ENCODE measurements at regions not wholly inside any gene's neighbourhood (a gene's known extent, or its start where the extent isn't known, plus 50 kb on each side); places are given as distances from the start of the nearest gene placed in this dataset.
"Not testable (repeated sequence)": the region's sequence is repeated elsewhere in the genome, so short reads cannot be mapped to it uniquely, and the experiment has no call there.

DNA sequence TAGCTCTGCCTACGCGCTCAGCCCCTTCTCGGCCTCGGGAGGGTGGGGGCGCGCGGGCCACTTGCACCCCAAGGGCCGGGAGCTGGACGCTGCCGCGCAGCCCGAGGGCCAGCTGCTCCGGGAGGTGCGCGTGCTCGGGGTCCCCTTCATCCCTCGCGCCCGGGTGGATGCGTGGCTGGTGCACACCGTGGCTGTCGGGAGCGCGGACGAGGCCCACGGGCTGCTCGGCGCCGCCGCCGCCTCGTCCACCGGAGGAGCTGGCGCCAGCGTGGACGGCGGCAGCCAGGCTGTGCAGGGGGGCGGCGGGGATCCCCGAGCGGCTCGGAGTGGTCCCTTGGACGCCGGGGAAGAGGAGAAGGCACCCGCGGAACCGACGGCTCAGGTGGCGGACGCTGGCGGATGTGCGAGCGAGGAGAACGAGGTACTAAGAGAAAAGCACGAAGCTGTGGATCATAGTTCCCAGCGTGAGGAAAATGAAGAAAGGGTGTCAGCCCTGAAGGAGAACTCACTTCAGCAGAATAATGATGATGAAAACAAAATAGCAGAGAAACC, 69.8 kb downstream of the PMAIP1 start:
- TF ChIP-seq HOXB6 (CRISPR knock-in tag; IDR thresholded peaks at IDR 0.05; ENCODE audit: borderline replicate concordance); ZNF76 (CRISPR knock-in tag; IDR thresholded peaks at IDR 0.05; ENCODE audit: borderline replicate concordance); NFE2 (IDR thresholded peaks at IDR 0.05; ENCODE audit: low read depth); TRIM28 (IDR thresholded peaks at IDR 0.05); JUND (IDR thresholded peaks at IDR 0.05; ENCODE audit: borderline replicate concordance, low read depth, low read length); JUND (tag; IDR thresholded peaks at IDR 0.05; ENCODE audit: borderline replicate concordance, low read depth, low read length); ELF1 (tag; IDR thresholded peaks at IDR 0.05); BACH1 (tag; IDR thresholded peaks at IDR 0.05); MAZ (CRISPR knock-in tag; conservative IDR thresholded peaks at IDR 0.05 in 1 of 2, IDR thresholded peaks at IDR 0.05 in 1 of 2); HNRNPK (IDR thresholded peaks at IDR 0.05; ENCODE audit: low read depth, low read length, poor library complexity, severe bottlenecking); NR2C2 (CRISPR knock-in tag; IDR thresholded peaks at IDR 0.05); NR2C2 (tag; IDR thresholded peaks at IDR 0.05); MAX (CRISPR knock-in tag; IDR thresholded peaks at IDR 0.05); ATF3 (IDR thresholded peaks at IDR 0.05); ATF3 (CRISPR knock-in tag; conservative IDR thresholded peaks at IDR 0.05): not testable (repeated sequence)
- TF ChIP-seq, protein P1, sequence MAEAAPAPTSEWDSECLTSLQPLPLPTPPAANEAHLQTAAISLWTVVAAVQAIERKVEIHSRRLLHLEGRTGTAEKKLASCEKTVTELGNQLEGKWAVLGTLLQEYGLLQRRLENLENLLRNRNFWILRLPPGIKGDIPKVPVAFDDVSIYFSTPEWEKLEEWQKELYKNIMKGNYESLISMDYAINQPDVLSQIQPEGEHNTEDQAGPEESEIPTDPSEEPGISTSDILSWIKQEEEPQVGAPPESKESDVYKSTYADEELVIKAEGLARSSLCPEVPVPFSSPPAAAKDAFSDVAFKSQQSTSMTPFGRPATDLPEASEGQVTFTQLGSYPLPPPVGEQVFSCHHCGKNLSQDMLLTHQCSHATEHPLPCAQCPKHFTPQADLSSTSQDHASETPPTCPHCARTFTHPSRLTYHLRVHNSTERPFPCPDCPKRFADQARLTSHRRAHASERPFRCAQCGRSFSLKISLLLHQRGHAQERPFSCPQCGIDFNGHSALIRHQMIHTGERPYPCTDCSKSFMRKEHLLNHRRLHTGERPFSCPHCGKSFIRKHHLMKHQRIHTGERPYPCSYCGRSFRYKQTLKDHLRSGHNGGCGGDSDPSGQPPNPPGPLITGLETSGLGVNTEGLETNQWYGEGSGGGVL (CRISPR knock-in tag; IDR thresholded peaks at IDR 0.05) = not testable (repeated sequence)
- TF ChIP-seq, protein P2, sequence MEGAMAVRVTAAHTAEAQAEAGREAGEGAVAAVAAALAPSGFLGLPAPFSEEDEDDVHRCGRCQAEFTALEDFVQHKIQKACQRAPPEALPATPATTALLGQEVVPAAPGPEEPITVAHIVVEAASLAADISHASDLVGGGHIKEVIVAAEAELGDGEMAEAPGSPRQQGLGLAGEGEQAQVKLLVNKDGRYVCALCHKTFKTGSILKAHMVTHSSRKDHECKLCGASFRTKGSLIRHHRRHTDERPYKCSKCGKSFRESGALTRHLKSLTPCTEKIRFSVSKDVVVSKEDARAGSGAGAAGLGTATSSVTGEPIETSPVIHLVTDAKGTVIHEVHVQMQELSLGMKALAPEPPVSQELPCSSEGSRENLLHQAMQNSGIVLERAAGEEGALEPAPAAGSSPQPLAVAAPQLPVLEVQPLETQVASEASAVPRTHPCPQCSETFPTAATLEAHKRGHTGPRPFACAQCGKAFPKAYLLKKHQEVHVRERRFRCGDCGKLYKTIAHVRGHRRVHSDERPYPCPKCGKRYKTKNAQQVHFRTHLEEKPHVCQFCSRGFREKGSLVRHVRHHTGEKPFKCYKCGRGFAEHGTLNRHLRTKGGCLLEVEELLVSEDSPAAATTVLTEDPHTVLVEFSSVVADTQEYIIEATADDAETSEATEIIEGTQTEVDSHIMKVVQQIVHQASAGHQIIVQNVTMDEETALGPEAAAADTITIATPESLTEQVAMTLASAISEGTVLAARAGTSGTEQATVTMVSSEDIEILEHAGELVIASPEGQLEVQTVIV (CRISPR knock-in tag; IDR thresholded peaks at IDR 0.05; ENCODE audit: borderline replicate concordance) = not testable (repeated sequence)

Data from K562 (cell line).